Stimulated activated CD4-positive, alpha-beta T cell treated with anti-CD3 and anti-CD28 coated beads, Interleukin-4, amount 100 ng/mL, for 24 hours (primary cell): ENCODE measurements at regions not wholly inside any gene's neighbourhood (a gene's known extent, or its start where the extent isn't known, plus 50 kb on each side); places are given as distances from the start of the nearest gene placed in this dataset.
"Not testable (repeated sequence)": the region's sequence is repeated elsewhere in the genome, so short reads cannot be mapped to it uniquely, and the experiment has no call there.

Experiments used
- DNase-seq: peaks from one replicate; pipeline ENCODE4 v3.0.0-alpha.2; 2020

GRCh38 chr2:156254637-156255067, 77.9 kb downstream of the NR4A2 start:
- DNase-seq = not testable (repeated sequence)

- DNase-seq = no peak
Observed at GRCh38 chr2:156253765-156254164, 78.8 kb downstream of the NR4A2 start.

GRCh38 chr2:156242874-156243273, 89.6 kb downstream of the NR4A2 start:
- DNase-seq = no peak

GRCh38 chr2:156237558-156237957, 95.0 kb downstream of the NR4A2 start:
- no peak for DNase-seq

GRCh38 chr2:156229724-156230362, 102.7 kb downstream of the NR4A2 start:
- DNase-seq = no peak

- DNase-seq = not testable (repeated sequence)
Observed at GRCh38 chr2:156223328-156223727, 109.2 kb downstream of the NR4A2 start.

GRCh38 chr2:156221703-156222102, 110.8 kb downstream of the NR4A2 start:
- no peak for DNase-seq

- no peak for DNase-seq
Observed at GRCh38 chr2:156219491-156220100, 112.9 kb downstream of the NR4A2 start.

GRCh38 chr2:156215656-156216055, 116.9 kb downstream of the NR4A2 start:
- DNase-seq = no peak

- no peak for DNase-seq
Observed at GRCh38 chr2:156211318-156211717, 121.2 kb downstream of the NR4A2 start.

GRCh38 chr2:156206355-156206754, 126.2 kb downstream of the NR4A2 start:
- no peak for DNase-seq

GRCh38 chr2:156199588-156199987, 132.9 kb downstream of the NR4A2 start:
- DNase-seq = no peak

- no peak for DNase-seq
Observed at GRCh38 chr2:156196031-156196430, 136.5 kb downstream of the NR4A2 start.

GRCh38 chr2:156192468-156192867, 140.1 kb downstream of the NR4A2 start:
- DNase-seq = no peak

GRCh38 chr2:156191527-156191926, 141.0 kb downstream of the NR4A2 start:
- DNase-seq = no peak

GRCh38 chr2:156190517-156190916, 142.0 kb downstream of the NR4A2 start:
- no peak for DNase-seq

GRCh38 chr2:156189584-156189983, 142.9 kb downstream of the NR4A2 start:
- no peak for DNase-seq

GRCh38 chr2:156189143-156189542, 143.4 kb downstream of the NR4A2 start:
- no peak for DNase-seq

GRCh38 chr2:156182132-156182531, 150.4 kb downstream of the NR4A2 start:
- DNase-seq = no peak

GRCh38 chr2:156181208-156181607, 151.3 kb downstream of the NR4A2 start:
- DNase-seq = no peak

- DNase-seq = no peak
Observed at GRCh38 chr2:156177654-156178053, 154.9 kb downstream of the NR4A2 start.

- no peak for DNase-seq
Observed at GRCh38 chr2:156175946-156176345, 156.6 kb downstream of the NR4A2 start.

GRCh38 chr2:156170929-156171328, 161.6 kb downstream of the NR4A2 start:
- no peak for DNase-seq

GRCh38 chr2:156165742-156166141, 166.8 kb downstream of the NR4A2 start:
- DNase-seq = no peak
